ENCODE measurements at regions not wholly inside any gene's neighbourhood (a gene's known extent, or its start where the extent isn't known, plus 50 kb on each side); places are given as distances from the start of the nearest gene placed in this dataset.

DNA sequence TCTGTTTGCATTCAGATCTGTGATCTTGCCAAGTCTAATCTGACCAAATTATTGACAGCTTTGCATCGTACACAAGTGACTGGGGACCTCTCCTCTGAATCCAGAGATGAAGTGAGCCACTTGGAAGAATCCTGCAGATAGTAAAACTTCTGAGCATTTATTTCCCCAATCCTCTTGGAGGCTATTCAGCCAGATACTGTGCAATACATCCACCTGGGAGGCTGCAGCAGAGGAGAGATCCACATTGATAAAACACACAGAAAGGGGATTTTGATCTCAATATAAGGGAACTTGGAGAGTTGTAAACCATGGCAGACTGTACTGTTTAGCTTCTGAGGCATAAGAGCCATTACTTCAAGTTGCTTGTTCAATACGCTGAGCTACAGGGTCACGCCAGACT lies 654.6 kb downstream of the MTRR start:
- H3K27me3 ChIP-seq = no peaks in the 10 kb centered on the region
- H3K9me3 ChIP-seq = no peaks in the 10 kb centered on the region
- H3K36me3 ChIP-seq = no peaks in the 10 kb centered on the region
- H3K4me3 ChIP-seq (ENCODE audit: low read depth, low read length) = no peak overlapping the region
- TF ChIP-seq, protein P1, sequence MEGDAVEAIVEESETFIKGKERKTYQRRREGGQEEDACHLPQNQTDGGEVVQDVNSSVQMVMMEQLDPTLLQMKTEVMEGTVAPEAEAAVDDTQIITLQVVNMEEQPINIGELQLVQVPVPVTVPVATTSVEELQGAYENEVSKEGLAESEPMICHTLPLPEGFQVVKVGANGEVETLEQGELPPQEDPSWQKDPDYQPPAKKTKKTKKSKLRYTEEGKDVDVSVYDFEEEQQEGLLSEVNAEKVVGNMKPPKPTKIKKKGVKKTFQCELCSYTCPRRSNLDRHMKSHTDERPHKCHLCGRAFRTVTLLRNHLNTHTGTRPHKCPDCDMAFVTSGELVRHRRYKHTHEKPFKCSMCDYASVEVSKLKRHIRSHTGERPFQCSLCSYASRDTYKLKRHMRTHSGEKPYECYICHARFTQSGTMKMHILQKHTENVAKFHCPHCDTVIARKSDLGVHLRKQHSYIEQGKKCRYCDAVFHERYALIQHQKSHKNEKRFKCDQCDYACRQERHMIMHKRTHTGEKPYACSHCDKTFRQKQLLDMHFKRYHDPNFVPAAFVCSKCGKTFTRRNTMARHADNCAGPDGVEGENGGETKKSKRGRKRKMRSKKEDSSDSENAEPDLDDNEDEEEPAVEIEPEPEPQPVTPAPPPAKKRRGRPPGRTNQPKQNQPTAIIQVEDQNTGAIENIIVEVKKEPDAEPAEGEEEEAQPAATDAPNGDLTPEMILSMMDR (IDR thresholded peaks at IDR 0.05; ENCODE audit: low read depth, low read length) = no peak
- DNase-seq = no peak
- no peaks in the 10 kb centered on the region for H3K4me1 ChIP-seq

DNA sequence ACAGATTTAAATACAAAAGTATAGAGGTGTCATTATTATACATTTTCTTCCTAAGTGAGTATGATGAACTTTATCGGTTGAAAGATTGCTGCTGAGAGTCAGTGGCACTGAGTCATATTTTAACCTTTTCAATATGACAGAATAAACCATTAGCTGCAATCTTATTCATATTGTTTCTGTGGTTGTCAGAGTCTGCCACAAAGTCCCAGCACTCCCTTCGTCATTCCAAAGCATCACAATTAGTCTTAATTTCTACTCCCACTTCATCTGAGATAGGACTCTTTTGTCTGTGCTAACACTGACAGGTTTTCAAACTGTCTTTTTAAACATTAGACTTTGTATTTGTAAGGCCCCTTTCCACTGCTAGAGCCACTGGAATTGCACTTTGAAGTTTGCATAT lies 656.9 kb downstream of the MTRR start:
- no peaks in the 10 kb centered on the region for H3K36me3 ChIP-seq
- H3K27me3 ChIP-seq = no peaks in the 10 kb centered on the region
- no peak for DNase-seq
- H3K9me3 ChIP-seq = no peaks in the 10 kb centered on the region
- H3K4me3 ChIP-seq (ENCODE audit: low read depth, low read length) = no peak overlapping the region
- TF ChIP-seq, protein P1 (IDR thresholded peaks at IDR 0.05; ENCODE audit: low read depth, low read length) = no peak
- H3K4me1 ChIP-seq = no peaks in the 10 kb centered on the region

DNA sequence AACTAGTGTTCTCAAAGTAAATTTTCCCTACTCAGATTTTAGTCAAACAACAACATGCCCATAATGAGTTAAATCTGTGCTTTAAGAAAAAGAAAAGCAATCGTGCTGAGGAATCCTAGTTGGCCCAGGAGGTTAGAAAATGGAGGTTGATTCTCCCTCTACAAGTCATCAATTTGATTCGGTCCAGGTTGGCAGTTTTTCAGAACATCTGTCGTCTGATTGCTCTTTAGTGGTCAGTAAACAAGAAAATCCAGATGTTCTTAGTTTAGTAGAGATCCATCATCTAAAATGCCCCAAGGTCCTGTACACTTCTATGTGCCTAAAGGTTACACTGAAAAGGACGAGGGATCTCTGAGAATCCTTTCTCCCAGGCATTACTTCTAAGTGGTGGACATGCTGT lies 659.2 kb downstream of the MTRR start:
- TF ChIP-seq, protein P1 (IDR thresholded peaks at IDR 0.05; ENCODE audit: low read depth, low read length) = no peak
- DNase-seq = no peak
- Histone ChIP-seq H3K27me3 (no peaks in the 10 kb centered on the region), H3K4me1 (no peaks in the 10 kb centered on the region), H3K9me3 (no peaks in the 10 kb centered on the region), H3K36me3 (no peaks in the 10 kb centered on the region), H3K4me3 (ENCODE audit: low read depth, low read length) (no peak overlapping the region)

DNA sequence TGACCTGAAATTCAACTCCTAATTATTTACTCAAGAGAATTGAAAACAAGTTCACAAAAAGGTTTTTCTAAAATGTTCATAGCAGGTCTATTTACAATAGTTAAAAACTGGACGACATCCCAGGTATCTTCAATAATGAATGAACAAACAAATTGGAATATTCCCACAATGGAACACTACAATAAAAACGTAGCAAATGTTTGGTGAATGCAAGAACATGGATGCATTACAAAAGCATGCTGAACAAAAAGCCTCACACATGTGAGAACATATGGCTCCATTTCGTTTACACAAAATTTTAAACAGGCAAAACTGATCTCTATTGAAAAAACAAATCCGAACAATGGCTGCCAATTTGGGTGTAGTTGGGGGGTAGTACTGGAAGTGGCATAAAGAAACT lies 669.9 kb downstream of the MTRR start:
- TF ChIP-seq, protein P1 (IDR thresholded peaks at IDR 0.05; ENCODE audit: low read depth, low read length) = no peak
- H3K4me1 ChIP-seq = no peaks in the 10 kb centered on the region
- H3K4me3 ChIP-seq (ENCODE audit: low read depth, low read length) = no peak overlapping the region
- H3K36me3 ChIP-seq = no peaks in the 10 kb centered on the region
- no peaks in the 10 kb centered on the region; the same call in 1 of the 2 replicates for H3K9me3 ChIP-seq
- no peaks in the 10 kb centered on the region for H3K27me3 ChIP-seq
- DNase-seq = no peak

DNA sequence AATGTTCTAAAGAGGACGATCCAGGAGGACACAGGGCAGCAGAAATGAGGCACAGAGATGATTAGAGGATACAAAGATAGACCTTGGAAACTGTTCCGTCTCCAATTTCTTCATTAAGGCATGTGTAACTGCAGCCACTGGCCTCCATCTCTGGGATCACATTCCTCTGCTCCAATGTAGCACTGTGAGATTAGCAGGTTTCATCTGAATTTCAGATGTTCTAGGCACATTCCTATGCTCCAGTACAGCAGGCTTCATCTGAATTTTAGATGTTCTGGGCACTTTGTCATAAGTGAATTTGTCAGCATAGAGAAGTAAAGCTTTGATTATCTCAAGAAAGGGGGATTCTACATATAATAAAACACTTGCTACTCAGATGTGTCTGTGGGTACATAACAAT lies 671.4 kb downstream of the MTRR start:
- no peak for DNase-seq
- no peaks in the 10 kb centered on the region for H3K4me1 ChIP-seq
- H3K4me3 ChIP-seq (ENCODE audit: low read depth, low read length) = no peak overlapping the region
- H3K36me3 ChIP-seq = no peaks in the 10 kb centered on the region
- TF ChIP-seq, protein P1 (IDR thresholded peaks at IDR 0.05; ENCODE audit: low read depth, low read length) = no peak
- H3K27me3 ChIP-seq = no peaks in the 10 kb centered on the region
- H3K9me3 ChIP-seq = no peaks in the 10 kb centered on the region; the same call in 1 of the 2 replicates

DNA sequence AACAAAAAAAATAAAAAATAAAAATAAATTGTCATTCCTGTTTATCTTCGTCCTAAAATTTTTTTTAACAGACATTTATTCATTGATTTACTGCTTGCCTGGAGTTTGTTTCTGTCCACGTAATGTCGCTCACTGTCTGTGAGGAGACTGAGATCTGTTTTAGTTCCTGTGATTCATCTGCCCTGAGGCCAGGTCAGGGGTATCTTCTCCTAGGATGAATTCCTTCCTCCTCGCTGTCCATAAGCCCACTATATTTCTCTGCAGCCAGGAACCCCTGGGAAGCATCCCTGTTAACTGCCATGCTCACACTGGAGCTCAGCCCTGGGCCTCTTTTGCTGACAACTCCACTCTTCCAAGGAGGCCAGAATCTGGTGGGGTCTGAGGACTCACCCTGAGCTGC lies 682.0 kb downstream of the MTRR start:
- Histone ChIP-seq H3K27me3 (no peaks in the 10 kb centered on the region), H3K4me3 (ENCODE audit: low read depth, low read length) (no peak overlapping the region), H3K4me1 (no peaks in the 10 kb centered on the region), H3K9me3 (no peaks in the 10 kb centered on the region; the same call in 1 of the 2 replicates), H3K36me3 (no peaks in the 10 kb centered on the region)
- DNase-seq = no peak
- TF ChIP-seq, protein P1 (IDR thresholded peaks at IDR 0.05; ENCODE audit: low read depth, low read length) = no peak
